Lower lobe of right lung (tissue), 2 donors: ENCODE measurements at regions not wholly inside any gene's neighbourhood (a gene's known extent, or its start where the extent isn't known, plus 50 kb on each side); places are given as distances from the start of the nearest gene placed in this dataset.

Experiments
- ATAC-seq, 2 donors: fragments of 200-7000 bp; cut with Tn5 transposase; one replicate each; pipeline ENCODE4 v1.9.1; 2020 to 2022; ENCODE audit warnings: mild to moderate bottlenecking in 2 of 2, moderate library complexity in 2 of 2
- DNase-seq: peaks from one replicate; pipeline ENCODE4 v3.0.0-alpha.2; 2020
- H3K27ac ChIP-seq: fragments of 200-600 bp; one replicate; pipeline ENCODE4 v1.8.0; 2022
- H3K27me3 ChIP-seq: fragments of 200-600 bp; one replicate; pipeline ENCODE4 v1.8.0; 2022; ENCODE audit warnings: low read depth
- H3K36me3 ChIP-seq: fragments of 200-600 bp; one replicate; pipeline ENCODE4 v1.8.0; 2022; ENCODE audit warnings: mild to moderate bottlenecking
- H3K4me1 ChIP-seq: fragments of 200-600 bp; one replicate; pipeline ENCODE4 v1.8.0; 2022
- H3K4me3 ChIP-seq: fragments of 200-600 bp; one replicate; pipeline ENCODE4 v1.8.0; 2022; ENCODE audit warnings: mild to moderate bottlenecking
- H3K9me3 ChIP-seq: fragments of 200-600 bp; one replicate; pipeline ENCODE4 v1.8.0; 2022
- CTCF ChIP-seq: fragments of 200-600 bp; IDR thresholded peaks from one replicate; pipeline ENCODE4 v1.8.0; 2022; ENCODE audit warnings: antibody characterized with exemption, mild to moderate bottlenecking
- intact Hi-C: fragments of 100-400 bp; cut with DNase I; formaldehyde crosslinking; loops from one replicate; pipeline ENCODE4 v1.11.0; 2022
- donor health status: DM: no; HTN: yes; CAD: no; lungs with severe emphysema.

DNA sequence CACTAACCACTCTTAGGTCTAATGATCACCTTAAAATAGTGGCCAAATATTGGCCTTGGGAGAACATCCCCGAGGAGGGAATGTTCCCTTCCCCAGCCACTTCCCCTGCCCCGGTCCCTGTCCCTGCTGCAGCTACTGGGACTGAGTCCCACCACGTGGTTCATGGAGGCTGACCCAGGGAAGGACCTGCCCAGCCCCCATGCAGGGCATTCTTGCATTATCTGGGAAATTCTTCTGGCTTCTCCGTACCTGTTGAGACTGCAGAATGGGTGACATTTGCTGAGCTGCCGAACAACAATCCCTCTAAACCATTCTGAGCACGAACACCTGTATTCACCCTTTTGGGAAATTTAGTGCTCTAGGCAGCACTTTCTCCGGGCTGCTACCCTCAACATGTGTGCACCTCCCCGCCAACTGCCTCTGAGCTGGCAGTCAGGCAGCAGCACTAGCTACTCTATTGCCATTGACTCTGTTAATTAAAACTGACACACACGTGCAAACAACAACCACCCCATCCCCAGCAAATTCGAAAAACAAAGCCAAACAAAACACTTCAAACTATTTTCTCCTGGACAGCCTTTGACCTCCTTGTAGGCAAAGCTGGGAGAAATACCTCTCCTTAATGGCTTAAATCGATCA is 567.4 kb upstream of the MKI67 start:
- ATAC-seq (no peak), DNase-seq (no peak)
- Histone ChIP-seq H3K36me3 (no peaks in the 10 kb centered on the region), H3K4me3 (no peak overlapping the region), H3K4me1 (no peaks in the 10 kb centered on the region), H3K27me3 (no peaks in the 10 kb centered on the region), H3K9me3 (no peaks in the 10 kb centered on the region), H3K27ac (no peak overlapping the region)
- intact Hi-C loops: no loop called here
- no peak for TF ChIP-seq CTCF

GRCh38 chr10:128694168-128694850 is 568.1 kb upstream of the MKI67 start:
- Histone ChIP-seq H3K4me1 (no peaks in the 10 kb centered on the region), H3K4me3 (no peak overlapping the region), H3K36me3 (no peaks in the 10 kb centered on the region), H3K9me3 (no peaks in the 10 kb centered on the region), H3K27ac (no peak overlapping the region), H3K27me3 (no peaks in the 10 kb centered on the region)
- TF ChIP-seq CTCF: no peak
- intact Hi-C loops: no loop called here
- ATAC-seq (no peak), DNase-seq (no peak)

DNA sequence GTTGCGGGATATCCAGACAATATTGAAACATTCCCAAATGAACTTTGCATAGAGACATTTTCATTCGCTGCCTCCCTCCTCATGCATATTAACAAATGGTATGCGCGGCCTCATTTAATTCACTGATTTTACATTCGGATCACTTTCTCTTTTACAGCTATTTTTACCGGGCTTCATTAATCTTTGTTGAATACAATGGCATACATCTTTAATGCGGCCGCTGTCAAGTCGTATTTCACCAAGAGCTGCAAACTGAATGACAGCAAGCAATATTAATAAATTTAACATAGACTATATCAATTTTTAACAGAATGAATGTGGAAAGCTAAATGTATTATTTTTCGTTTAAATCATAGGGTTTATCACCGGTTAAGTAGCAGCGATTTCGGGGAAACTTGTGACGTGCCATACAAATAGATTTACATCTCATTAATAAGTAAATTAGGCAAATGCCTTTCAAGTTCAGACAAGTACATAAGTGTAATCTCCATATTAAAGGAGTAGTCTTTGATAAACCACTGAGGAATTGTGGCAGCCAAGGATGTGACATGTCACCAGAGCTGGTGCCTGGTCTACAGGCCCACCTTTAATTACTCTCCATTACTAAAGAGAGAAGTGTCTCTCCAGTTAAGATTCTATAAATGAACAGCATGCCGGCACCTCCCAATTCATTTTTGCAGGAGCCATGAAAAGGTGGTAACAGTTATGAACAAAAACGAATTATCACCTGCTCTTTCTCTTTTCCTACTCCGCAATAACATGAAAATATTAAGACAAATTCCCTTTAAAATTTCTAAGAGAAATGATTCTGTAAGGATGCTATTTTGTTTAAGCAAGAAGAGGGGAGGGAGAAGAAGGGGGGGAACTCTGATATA is 568.9 kb upstream of the MKI67 start:
- no peaks in the 10 kb centered on the region for H3K27me3 ChIP-seq
- H3K4me3 ChIP-seq: no peak overlapping the region
- no peak for TF ChIP-seq CTCF
- intact Hi-C loops: no loop called here
- no peaks in the 10 kb centered on the region for H3K4me1 ChIP-seq
- no peak for DNase-seq
- ATAC-seq: no peak
- H3K9me3 ChIP-seq: no peaks in the 10 kb centered on the region
- H3K27ac ChIP-seq: no peak overlapping the region
- no peaks in the 10 kb centered on the region for H3K36me3 ChIP-seq

GRCh38 chr10:128695931-128696330 is 569.7 kb upstream of the MKI67 start:
- H3K27me3 ChIP-seq: no peaks in the 10 kb centered on the region
- no peak overlapping the region for H3K4me3 ChIP-seq
- H3K36me3 ChIP-seq: no peaks in the 10 kb centered on the region
- no peak overlapping the region for H3K27ac ChIP-seq
- intact Hi-C loops: no loop called here
- no peaks in the 10 kb centered on the region for H3K9me3 ChIP-seq
- TF ChIP-seq CTCF: no peak
- no peaks in the 10 kb centered on the region for H3K4me1 ChIP-seq
- ATAC-seq (no peak), DNase-seq (no peak)

DNA sequence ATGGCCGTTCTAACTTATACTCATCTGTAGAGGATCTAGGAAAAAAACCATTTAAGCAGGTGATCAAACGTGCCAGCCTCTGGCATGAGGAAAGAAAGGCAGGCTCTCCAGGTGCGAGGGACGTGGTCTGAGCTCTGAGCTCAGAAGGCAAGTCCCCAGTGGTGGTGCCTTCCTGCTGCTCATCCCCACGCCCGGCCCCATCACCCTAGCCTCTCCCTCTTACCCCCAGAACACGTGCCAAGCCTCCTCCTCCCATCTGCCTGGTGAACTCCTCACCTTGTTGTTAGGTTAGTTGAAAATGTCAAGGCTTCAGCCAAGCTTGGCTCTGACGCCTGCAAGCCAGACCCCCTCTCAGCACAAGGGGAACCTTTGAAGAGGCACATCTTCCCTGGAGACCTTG is 571.2 kb upstream of the MKI67 start:
- intact Hi-C loops: no loop called here
- no peak for ATAC-seq

More for the DNA sequence above, 571.2 kb upstream of the MKI67 start:
- Histone ChIP-seq H3K27ac (no peak overlapping the region), H3K4me1 (no peaks in the 10 kb centered on the region), H3K36me3 (no peaks in the 10 kb centered on the region), H3K4me3 (no peak overlapping the region), H3K9me3 (no peaks in the 10 kb centered on the region), H3K27me3 (no peaks in the 10 kb centered on the region)
- DNase-seq: no peak
- TF ChIP-seq CTCF: no peak
